ENCODE measurements at regions not wholly inside any gene's neighbourhood (a gene's known extent, or its start where the extent isn't known, plus 50 kb on each side); places are given as distances from the start of the nearest gene placed in this dataset.
"Not testable (repeated sequence)": the region's sequence is repeated elsewhere in the genome, so short reads cannot be mapped to it uniquely, and the experiment has no call there.

DNA sequence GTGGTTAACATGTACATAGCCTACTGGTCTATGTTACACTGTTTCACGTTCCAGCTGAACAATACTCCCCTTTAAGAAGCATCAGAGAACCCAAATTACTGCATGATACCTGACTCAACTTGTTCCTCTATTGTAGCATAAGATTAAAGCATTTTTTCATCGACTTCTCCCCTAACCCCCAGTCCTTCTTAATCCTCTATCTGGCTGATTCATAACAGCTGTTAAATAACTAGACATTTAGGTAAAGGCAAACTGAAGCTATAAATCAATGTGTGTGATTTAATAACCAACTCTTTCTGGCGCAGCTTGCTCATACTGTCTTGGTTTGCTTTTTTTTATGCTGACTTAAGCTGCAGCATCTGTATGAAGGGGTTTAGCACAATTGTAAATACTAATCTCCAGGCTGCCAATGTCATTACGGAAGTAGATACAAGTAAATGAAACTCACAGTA is 94.2 kb upstream of the MTAP start:
- no peak for DNase-seq

DNA sequence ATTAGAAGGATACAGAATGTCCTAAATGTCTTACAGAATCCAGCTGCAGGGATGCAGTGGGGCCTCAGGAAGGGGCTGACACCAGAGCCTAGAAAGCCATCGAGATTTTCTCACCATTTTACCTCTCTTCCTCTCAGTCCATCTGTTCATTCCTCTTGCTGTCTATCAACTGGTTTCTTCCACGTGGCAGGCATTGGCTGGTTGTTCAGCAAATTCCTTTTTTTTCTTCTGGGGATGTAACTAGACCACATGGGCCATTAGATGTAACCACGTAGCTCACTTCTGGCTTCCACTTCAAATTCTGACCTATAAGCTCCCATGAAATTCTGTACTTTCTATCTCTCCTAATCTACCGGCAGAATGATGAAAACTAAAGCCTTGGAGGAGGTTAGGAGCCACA is 93.6 kb upstream of the MTAP start:
- no peak for DNase-seq

DNA sequence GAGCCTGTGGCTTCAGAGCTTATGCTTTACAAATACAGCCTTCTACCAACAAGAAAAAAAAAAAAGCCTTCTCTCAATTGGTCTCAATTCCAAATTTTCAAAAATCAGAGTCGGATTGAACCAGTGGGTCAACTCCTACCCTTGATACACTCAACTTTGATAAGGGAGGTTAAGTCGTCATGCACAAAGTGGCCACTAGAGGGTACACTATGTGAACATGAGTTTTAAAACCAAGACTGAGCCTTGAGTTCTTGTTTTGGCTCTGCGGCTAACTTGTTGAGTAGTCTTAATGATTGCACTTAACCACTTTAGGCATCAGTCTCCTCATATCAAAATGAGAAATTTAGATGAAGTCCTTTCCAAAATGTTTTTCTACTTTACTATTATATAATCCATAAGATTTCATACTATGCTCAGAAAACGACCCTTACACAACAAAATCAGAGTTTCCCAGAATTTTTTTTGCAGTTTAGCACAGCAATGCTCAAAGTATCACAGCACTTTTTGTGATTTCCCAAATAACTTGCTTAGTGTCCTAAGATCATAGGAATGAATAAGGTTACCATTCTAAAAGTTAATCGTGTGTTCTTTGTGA is 92.9 kb upstream of the MTAP start:
- DNase-seq: peak; percentile 7

DNA sequence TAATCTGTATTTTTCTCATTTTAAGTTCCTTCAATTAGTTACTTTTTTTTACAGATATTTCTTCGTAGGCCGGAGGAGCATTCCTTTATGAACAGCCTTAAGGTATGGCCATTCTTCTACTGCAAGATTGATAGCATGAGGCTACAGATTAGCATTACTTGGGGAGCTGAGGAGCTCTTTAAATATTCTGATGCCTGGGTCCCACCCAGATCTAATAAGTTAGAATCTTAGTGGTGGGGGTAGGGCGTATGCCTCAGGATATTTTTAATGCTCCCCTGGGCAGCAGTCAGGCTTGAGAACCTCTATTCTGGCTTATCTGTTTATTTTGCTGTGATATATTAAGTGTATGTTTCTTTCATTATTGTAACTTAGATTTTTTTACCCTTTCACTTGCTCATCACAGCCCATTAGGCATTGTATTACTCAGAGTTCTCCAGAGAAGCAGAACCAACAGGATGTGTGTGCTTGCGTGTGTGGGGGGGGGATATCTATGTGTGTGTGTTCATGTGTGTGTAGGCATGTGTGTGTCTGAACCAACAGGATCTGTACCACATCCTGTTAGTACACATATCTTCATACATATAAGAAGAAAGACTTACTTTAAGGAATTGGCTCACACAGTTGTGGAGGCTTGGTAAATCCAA is 91.8 kb upstream of the MTAP start:
- no peak for DNase-seq

DNA sequence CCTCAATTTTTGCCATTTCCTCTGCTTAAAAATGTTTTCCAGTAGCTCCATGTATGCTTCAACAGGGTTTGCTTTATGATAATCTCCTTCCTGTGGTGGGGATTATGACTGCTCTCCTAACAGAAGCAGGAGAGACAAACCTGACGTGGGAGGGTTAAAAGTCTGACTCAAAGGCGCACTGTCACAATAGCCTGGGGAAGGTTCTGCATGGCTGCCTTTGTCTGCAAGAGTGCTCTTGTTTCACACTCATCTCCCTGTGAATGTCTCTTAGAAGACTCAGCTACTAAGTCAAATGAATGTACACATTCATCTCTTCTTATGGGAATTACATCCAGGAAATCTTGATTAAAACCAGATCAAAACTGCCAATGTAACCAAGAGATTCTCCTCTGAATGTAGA is 90.9 kb upstream of the MTAP start:
- no peak for DNase-seq

DNA sequence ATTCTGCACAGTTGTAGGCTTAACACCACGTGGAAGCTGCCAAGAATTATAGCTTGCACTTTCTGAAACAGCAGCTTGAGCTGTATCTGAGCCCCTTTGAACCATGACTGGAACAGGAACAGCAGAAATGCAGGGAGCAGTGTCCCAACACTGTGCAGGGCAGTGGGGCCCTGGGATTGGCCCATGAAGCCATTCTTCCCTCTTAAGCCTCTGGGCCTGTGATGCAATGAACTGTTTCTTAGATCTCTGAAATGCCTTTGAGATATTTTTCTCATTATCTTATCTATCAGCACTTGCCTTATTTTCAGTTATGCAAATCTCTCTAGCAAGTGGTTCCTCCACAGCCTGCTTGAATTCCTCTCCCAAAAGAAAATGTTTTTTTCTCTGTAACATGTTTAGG is 87.0 kb upstream of the MTAP start:
- no peak for DNase-seq

DNA sequence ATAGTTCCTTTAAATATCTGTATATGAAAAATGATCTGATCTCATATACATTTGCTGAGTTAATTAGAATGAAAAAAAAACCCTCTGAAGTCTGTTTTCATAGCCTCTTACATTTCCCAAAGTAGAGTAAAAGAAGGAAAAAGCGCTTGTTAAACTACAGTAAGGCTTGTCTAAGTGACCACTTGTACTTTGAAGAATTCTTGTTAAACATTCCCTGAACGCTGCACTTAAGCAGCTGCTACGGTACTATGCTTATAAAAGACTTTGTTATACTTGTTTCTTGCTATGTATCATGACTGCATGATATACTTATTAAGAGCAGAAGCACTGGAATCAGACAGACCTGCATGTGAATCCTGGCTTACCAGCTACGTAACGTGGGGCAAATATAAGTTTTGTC is 81.7 kb upstream of the MTAP start:
- DNase-seq: no peak

DNA sequence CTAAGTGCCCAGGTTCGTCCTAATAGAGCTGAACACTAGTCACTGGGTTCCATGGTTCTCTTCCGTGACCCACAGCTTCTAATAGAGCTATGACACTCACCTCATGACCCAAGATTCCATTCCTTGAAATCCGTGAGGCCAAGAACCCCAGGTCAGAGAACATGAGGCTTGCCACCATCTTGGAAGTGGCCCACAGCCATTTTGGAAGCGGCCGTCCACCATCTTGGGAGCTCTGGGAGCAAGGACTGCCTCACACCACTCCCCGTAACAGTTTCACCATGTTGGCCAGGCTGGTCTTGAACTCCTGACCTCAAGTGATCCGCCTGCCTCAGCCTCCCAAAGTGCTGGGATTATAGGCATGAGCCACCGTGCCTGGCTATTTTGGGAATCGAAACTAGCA is 75.0 kb upstream of the MTAP start:
- DNase-seq: not testable (repeated sequence)

DNA sequence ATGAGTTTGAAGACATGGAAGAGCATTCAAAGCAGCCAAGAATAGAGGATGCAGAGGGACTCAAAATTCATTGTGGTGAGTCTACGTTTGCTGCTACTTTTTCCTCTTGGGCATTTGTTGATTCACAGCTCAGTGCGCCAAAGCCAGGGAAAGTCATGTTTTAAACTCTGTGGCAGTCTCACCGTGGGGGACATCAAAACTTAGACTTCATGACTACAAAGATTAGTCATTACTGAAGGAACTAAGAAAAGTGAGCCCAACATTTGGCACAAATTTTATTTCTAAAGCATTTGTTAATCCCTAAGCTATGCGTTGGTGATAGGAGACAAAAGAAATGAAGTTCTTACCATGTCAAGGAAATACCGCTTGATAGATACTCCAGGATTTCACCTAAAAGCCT is 73.7 kb upstream of the MTAP start:
- DNase-seq: no peak

DNA sequence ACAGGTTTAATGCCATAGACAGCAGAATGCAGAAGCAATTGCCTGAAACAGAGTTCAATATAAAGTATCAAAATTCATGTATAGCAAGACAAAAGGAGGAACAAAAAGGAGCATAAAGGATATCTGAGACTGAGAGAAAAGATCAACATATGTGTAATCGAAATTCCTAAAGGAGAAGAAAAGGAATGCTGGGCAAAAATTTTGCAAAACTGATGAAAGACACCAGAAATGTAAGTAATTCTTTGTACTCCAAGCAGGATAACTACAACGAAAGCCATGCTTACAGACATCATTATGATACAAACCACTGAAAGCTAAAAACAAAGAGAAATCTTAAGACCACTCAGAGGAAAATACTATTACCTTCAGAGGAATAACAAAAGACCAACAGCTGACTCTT is 72.8 kb upstream of the MTAP start:
- DNase-seq: no peak

DNA sequence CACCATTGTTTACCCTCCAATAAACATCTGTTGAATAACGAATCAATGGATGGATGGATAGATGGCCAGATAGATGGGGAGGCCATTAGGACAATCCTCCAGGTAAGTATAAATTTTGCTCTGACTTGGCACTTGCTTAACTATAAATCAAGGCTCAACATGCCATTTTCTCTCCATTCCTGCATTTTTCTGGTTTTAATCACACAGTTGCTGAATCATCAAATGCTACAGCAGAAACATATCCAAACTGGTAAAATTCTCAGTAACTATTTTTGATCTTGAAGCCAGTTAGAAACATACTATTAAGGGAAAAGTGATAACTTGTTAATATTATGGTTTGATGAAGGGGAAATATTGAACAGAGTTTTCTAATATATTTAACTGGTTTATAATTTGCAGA is 71.5 kb upstream of the MTAP start:
- DNase-seq: no peak

DNA sequence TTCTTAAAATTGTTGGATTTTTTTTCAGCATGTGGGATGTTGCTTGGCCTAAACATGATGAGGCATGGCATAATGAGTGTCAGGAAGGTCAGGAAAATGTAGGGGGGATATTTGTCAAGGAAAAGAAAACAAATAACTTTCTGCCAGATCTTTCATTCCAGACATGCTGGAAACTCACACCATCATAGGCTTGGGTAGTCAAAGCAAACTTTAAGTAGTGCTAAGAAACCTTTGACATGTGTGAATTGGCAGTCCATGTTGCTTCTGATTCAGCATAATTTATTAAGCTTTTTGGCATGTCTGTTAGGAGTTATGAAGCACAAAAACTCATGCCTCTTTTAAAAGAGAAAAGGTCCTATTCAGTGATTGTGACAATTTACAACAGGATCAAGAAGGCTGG is 61.3 kb upstream of the MTAP start:
- DNase-seq: no peak

DNA sequence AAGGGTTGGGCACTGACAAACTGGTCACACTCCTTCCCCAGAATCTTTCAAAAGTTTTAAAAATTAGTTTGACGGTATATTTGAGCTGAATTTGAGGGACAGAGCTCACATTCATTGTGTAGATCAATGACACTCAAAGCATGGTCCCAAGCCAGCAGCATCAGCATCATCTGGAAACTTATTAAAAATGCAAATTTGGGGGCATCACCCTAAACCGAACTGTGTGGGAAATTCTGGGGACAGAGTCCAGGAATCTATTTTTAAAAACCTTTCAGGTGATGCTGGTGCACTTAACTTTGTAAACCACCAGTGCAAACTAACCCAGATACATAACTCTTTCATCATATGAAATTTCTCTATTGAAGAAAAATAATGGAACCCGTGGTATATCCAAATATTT is 58.1 kb upstream of the MTAP start:
- no peak for DNase-seq

DNA sequence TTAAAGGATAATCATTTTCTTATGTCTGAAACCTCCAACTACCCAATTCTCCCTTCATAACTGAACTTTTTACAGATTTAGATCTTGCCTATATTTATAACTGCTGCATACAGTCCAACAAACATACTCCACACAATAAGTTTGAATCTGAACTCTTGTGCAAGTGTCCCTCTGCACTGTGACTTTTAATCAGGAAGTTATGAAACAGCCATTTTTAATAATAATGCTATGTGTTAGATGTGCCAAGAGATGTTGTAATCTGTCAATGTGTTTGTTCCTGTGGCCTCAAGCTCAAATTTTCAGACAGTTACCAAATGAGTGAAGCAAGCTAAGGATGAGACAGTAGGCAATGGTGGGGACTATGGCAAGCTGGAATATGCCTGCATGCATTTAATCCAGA is 57.6 kb upstream of the MTAP start:
- DNase-seq: no peak

DNA sequence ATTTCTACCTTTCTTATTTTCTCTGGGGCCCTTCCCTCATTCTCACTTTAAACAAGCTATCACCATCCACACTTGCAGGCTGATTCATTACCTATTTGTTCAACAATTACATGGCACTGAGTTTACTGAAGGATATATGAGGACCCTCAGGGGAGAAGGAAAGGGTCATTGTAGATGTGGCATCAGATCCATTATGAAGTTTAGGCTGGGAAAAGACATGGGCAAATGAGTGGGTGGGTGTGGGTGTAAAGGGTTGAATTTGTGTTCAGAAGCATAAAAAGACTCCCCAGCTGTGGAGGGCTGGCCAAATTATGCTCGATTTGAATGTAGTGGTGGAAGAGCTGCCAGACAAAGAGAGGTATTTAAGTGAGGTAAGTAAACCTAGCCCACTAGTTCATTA is 55.9 kb upstream of the MTAP start:
- DNase-seq: no peak

DNA sequence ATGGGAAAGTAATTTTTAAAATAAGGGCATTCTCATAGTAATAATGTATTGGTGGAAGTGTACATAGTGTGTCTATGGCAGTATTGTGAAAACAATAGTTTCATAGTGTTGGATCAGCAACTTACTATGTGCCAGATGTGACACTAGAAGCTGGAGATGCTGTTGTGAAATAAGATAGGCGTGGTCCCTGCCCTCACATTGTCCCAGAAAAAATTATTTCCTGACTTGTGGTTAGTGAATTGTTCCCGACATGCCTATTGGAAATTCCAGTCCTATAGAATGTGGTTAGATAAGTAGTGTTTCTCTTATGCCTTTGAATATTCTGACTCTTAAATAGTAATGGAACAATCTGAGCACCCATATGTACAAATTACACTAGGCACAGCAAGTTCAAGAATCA is 55.3 kb upstream of the MTAP start:
- no peak for DNase-seq

DNA sequence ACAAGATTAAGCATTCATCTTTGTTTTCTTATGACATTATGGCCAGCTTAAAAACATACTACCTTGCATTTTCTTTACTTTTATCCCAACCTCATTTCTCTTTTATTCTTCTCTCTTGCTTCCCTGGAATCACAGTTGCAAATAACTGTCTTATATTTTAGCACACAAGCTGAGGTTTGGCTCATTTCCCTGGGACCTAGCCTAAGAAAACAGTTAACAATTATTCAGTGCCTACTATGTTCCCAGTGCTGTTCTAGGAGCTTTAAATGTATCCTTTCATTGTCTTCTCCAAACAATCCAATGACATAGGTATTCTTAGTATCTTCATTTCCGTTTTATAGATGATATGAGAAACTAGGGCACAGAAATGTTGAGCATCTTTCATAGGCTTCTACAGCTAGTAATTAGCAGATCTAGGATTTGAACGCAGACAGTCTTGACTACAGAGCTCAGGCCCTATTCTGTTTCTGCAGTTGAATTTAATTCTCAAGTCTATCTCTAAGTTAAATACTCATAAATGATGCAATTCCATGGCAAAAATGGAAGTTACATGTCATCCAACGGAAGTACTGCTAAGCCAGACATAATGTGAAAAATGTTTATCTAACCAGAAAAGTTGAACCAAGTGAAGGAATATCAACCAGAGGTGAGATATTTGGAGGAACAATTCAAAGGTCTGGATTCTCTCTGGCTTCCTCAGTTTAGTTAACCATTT is 52.3 kb upstream of the MTAP start:
- no peak for DNase-seq

DNA sequence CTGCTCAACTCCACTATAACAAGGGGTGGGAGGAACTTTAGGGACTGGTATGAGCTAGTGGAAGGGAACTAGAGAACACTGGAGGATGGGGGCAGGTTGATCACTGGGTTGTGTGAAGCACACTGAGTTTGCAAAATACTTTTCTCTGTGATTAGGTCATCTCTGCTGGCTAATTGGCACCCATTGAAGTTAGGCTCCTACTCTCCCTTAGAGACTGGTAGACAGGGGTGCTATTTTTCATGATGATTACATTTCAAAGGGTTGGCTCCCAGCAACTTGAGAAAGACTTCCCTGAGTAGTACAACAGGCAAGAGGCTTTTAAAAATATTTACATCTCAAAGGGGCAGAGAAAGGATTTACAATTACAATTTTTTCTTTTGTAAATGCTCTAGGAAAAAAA is 50.4 kb upstream of the MTAP start:
- no peak for DNase-seq
